GM23338 (cell line): ENCODE measurements at regions not wholly inside any gene's neighbourhood (a gene's known extent, or its start where the extent isn't known, plus 50 kb on each side); places are given as distances from the start of the nearest gene placed in this dataset.

Experiments
- ATAC-seq: fragments of 200-7000 bp; cut with Tn5 transposase; 3 replicates; pipeline ENCODE4 v1.9.1; 2020
- DNase-seq: peaks from one replicate; pipeline ENCODE4 v3.0.0-alpha.2; 2015; ENCODE audit warnings: low spot score
- H2AFZ ChIP-seq: fragments of 200-600 bp; sonication (generic); 2 replicates; pipeline ENCODE4 v1.8.0; 2016; ENCODE audit warnings: antibody characterized with exemption, mild to moderate bottlenecking, moderate library complexity
- H3F3A ChIP-seq: fragments of 200-600 bp; sonication (generic); replicated peaks from 2 replicates; pipeline ENCODE4 v1.8.0; 2017; ENCODE audit warnings: antibody characterized with exemption, mixed run types, low read depth
- H3K27ac ChIP-seq: fragments of 200-600 bp; sonication (generic); 2 replicates; pipeline ENCODE4 v1.6.1; 2016; ENCODE audit warnings: low read depth
- H3K27me3 ChIP-seq: fragments of 200-600 bp; sonication (generic); 2 replicates; pipeline ENCODE4 v1.8.0; 2016; ENCODE audit warnings: mild to moderate bottlenecking, mixed run types, moderate library complexity; ENCODE audit not compliant: insufficient read depth
- H3K36me3 ChIP-seq: fragments of 200-600 bp; sonication (generic); 2 replicates; pipeline ENCODE4 v1.8.0; 2016; ENCODE audit warnings: mild to moderate bottlenecking; ENCODE audit not compliant: insufficient read depth
- H3K4me1 ChIP-seq: fragments of 200-600 bp; sonication (generic); 2 replicates; pipeline ENCODE4 v1.8.0; 2016; ENCODE audit warnings: mild to moderate bottlenecking, moderate library complexity; ENCODE audit not compliant: insufficient read depth
- H3K4me2 ChIP-seq: fragments of 200-600 bp; sonication (generic); 2 replicates; pipeline ENCODE4 v1.7.1; 2017; ENCODE audit warnings: mixed run types
- H3K4me3 ChIP-seq: fragments of 200-600 bp; sonication (generic); 2 replicates; pipeline ENCODE4 v1.6.1; 2016; ENCODE audit warnings: mixed run types
- H3K79me2 ChIP-seq: fragments of 200-600 bp; sonication (generic); replicated peaks from 2 replicates; pipeline ENCODE4 v1.8.0; 2017; ENCODE audit warnings: mild to moderate bottlenecking; ENCODE audit not compliant: insufficient read depth
- H3K9me2 ChIP-seq: fragments of 200-600 bp; sonication (generic); 2 replicates; pipeline ENCODE4 v1.8.0; 2017; ENCODE audit not compliant: insufficient read depth
- H4K20me1 ChIP-seq: fragments of 200-600 bp; sonication (generic); replicated peaks from 2 replicates; pipeline ENCODE4 v1.8.0; 2017; ENCODE audit warnings: mild to moderate bottlenecking; ENCODE audit not compliant: insufficient read depth
- H3K27ac Mint-ChIP-seq: 2 replicates; pipeline ENCODE4 v1.8.0; 2020; ENCODE audit warnings: inconsistent platforms, mild to moderate bottlenecking, moderate library complexity, mixed read lengths
- H3K27me3 Mint-ChIP-seq: 3 replicates; pipeline ENCODE4 v1.8.0; 2022; ENCODE audit warnings: low read depth, mild to moderate bottlenecking, moderate library complexity, mixed read lengths, inconsistent platforms; ENCODE audit not compliant: insufficient read depth, poor library complexity
- H3K36me3 Mint-ChIP-seq: 3 replicates; pipeline ENCODE4 v1.8.0; 2021; ENCODE audit warnings: low read depth, mild to moderate bottlenecking, inconsistent platforms, moderate library complexity, mixed read lengths
- H3K4me1 Mint-ChIP-seq: 3 replicates; pipeline ENCODE4 v1.8.0; 2020; ENCODE audit warnings: mild to moderate bottlenecking, inconsistent platforms, mixed read lengths
- H3K4me3 Mint-ChIP-seq: 3 replicates; pipeline ENCODE4 v1.8.0; 2021; ENCODE audit warnings: moderate library complexity, mild to moderate bottlenecking, inconsistent platforms, mixed read lengths
- H3K9me3 Mint-ChIP-seq: 3 replicates; pipeline ENCODE4 v1.8.0; 2020; ENCODE audit warnings: moderate library complexity, mild to moderate bottlenecking, inconsistent platforms, mixed read lengths
- CREB1 ChIP-seq: fragments of 250-450 bp; sonication (Bioruptor Pico); IDR thresholded peaks from 2 replicates; pipeline ENCODE4 v1.5.0; 2020; ENCODE audit warnings: low read depth, mild to moderate bottlenecking, moderate library complexity
- CTCF ChIP-seq, 2 experiments: fragments of 200-600 bp in 1 of 2; sonication (generic) in 1 of 2; conservative IDR thresholded peaks; 2 replicates each; pipeline versions ENCODE4 v1.5.1 to v1.6.1; 2016 to 2017; ENCODE audit warnings: antibody characterized with exemption in 2 of 2, low read depth in 2 of 2, mild to moderate bottlenecking in 2 of 2, moderate library complexity in 1 of 2
- ETS1 ChIP-seq: IDR thresholded peaks from 2 replicates; pipeline ENCODE4 v1.6.1; 2016; ENCODE audit warnings: antibody characterized with exemption
- EZH2 ChIP-seq: fragments of 200-600 bp; sonication (generic); IDR thresholded peaks from one replicate; pipeline ENCODE4 v1.8.0; 2017; ENCODE audit warnings: antibody characterized with exemption, mild to moderate bottlenecking, low read depth; ENCODE audit not compliant: unreplicated experiment
- EZH2phosphoT487 ChIP-seq: fragments of 200-600 bp; sonication (generic); IDR thresholded peaks from one replicate; pipeline ENCODE4 v1.8.1; 2018; ENCODE audit warnings: antibody characterized with exemption; ENCODE audit not compliant: unreplicated experiment
- JUNB ChIP-seq: IDR thresholded peaks from one replicate; pipeline ENCODE4 v1.6.1; 2016; ENCODE audit warnings: antibody characterized with exemption; ENCODE audit not compliant: unreplicated experiment
- NANOG ChIP-seq: IDR thresholded peaks from 2 replicates; pipeline ENCODE4 v1.6.1; 2016; ENCODE audit warnings: antibody characterized with exemption, borderline replicate concordance
- POLR2AphosphoS5 ChIP-seq: IDR thresholded peaks from 2 replicates; pipeline ENCODE4 v1.6.1; 2016; ENCODE audit warnings: antibody characterized with exemption, low read depth
- REST ChIP-seq: IDR thresholded peaks from one replicate; pipeline ENCODE4 v1.6.1; 2018; ENCODE audit warnings: antibody characterized with exemption; ENCODE audit not compliant: unreplicated experiment
- STAT1 ChIP-seq: IDR thresholded peaks from one replicate; pipeline ENCODE4 v1.6.1; 2016; ENCODE audit warnings: antibody characterized with exemption; ENCODE audit not compliant: unreplicated experiment
- ZNF114 ChIP-seq: fragments of 250-450 bp; sonication (Bioruptor Pico); IDR thresholded peaks from 2 replicates; pipeline ENCODE4 v1.5.0; 2020; ENCODE audit warnings: mild to moderate bottlenecking, moderate library complexity
- ZNF331 ChIP-seq: fragments of 250-450 bp; sonication (Bioruptor Pico); IDR thresholded peaks from 2 replicates; pipeline ENCODE4 v1.5.0; 2020; ENCODE audit warnings: low read depth, mild to moderate bottlenecking, moderate library complexity

- Histone ChIP-seq H4K20me1 (no peaks in the 10 kb centered on the region), H3F3A (no peaks in the 10 kb centered on the region), H3K4me1 (no peaks in the 10 kb centered on the region), H3K79me2 (no peaks in the 10 kb centered on the region), H3K27ac (no peak overlapping the region), H2AFZ (no peak overlapping the region), H3K9me2 (peaks cover 5% of the 10 kb centered on the region; the same call in 1 of the 2 replicates), H3K27me3 (no peaks in the 10 kb centered on the region), H3K36me3 (no peaks in the 10 kb centered on the region), H3K4me3 (no peak overlapping the region), H3K4me2 (no peak overlapping the region)
- no peak overlapping the region for H3K27ac Mint-ChIP-seq
- DNase-seq = no peak
- H3K4me3 Mint-ChIP-seq = no peak overlapping the region
- TF ChIP-seq ZNF331 (CRISPR knock-in tag) (no peak), STAT1 (no peak), POLR2AphosphoS5 (no peak), ETS1 (no peak), CTCF (conservative IDR thresholded peaks at IDR 0.05; ENCODE audit: low read depth in 2 of 2) (no peak)
- no peaks in the 10 kb centered on the region for H3K27me3 Mint-ChIP-seq
- H3K9me3 Mint-ChIP-seq = peaks cover 19% of the 10 kb centered on the region
- no peak for ATAC-seq
- no peaks in the 10 kb centered on the region for H3K4me1 Mint-ChIP-seq
- H3K36me3 Mint-ChIP-seq = peaks cover 17% of the 10 kb centered on the region; the same call in 2 of the 3 replicates
Measured at GRCh38 chr3:110341047-110341446, 730.6 kb upstream of the NECTIN3 start.

- no peaks in the 10 kb centered on the region for H4K20me1 ChIP-seq
- H3K36me3 Mint-ChIP-seq = no peaks in the 10 kb centered on the region
- no peaks in the 10 kb centered on the region for H3K79me2 ChIP-seq
- no peaks in the 10 kb centered on the region for H3F3A ChIP-seq
- H3K4me1 Mint-ChIP-seq = no peaks in the 10 kb centered on the region
- H3K27me3 ChIP-seq = no peaks in the 10 kb centered on the region
- H3K36me3 ChIP-seq = no peaks in the 10 kb centered on the region
- H3K4me3 Mint-ChIP-seq = no peak overlapping the region
- H2AFZ ChIP-seq = no peak overlapping the region
- H3K4me3 ChIP-seq = no peak overlapping the region
- peaks cover 2% of the 10 kb centered on the region; the same call in 1 of the 3 replicates for H3K9me3 Mint-ChIP-seq
- no peaks in the 10 kb centered on the region for H3K27me3 Mint-ChIP-seq
- no peaks in the 10 kb centered on the region; the same call in 1 of the 2 replicates for H3K9me2 ChIP-seq
- ATAC-seq (no peak), DNase-seq (no peak)
- H3K4me1 ChIP-seq = no peaks in the 10 kb centered on the region
- no peak overlapping the region for H3K27ac Mint-ChIP-seq
- H3K4me2 ChIP-seq = no peak overlapping the region
- no peak overlapping the region for H3K27ac ChIP-seq
- TF ChIP-seq CTCF (conservative IDR thresholded peaks at IDR 0.05; ENCODE audit: low read depth in 2 of 2) = no peak
- TF ChIP-seq ZNF331 (CRISPR knock-in tag) = no peak
- TF ChIP-seq REST = no peak
- no peak for TF ChIP-seq JUNB
- TF ChIP-seq ZNF114 (CRISPR knock-in tag) = no peak
- TF ChIP-seq STAT1 = no peak
- no peak for TF ChIP-seq EZH2
- no peak for TF ChIP-seq EZH2phosphoT487
- no peak for TF ChIP-seq POLR2AphosphoS5
- TF ChIP-seq CREB1 (CRISPR knock-in tag) = no peak
- no peak for TF ChIP-seq NANOG
Measured at GRCh38 chr3:110343376-110343775, 728.2 kb upstream of the NECTIN3 start.
